Neural progenitor cell (in vitro differentiated cells): ENCODE measurements at regions not wholly inside any gene's neighbourhood (a gene's known extent, or its start where the extent isn't known, plus 50 kb on each side); places are given as distances from the start of the nearest gene placed in this dataset.

Experiments used
- CTCF ChIP-seq: fragments of 200-600 bp; sonication (generic); IDR thresholded peaks from 2 replicates; pipeline ENCODE4 v1.5.1; 2017; ENCODE audit warnings: antibody characterized with exemption, mild to moderate bottlenecking
- EZH2 ChIP-seq: fragments of 200-600 bp; sonication (generic); IDR thresholded peaks from 2 replicates; pipeline ENCODE4 v1.6.1; 2017; ENCODE audit warnings: antibody characterized with exemption, mild to moderate bottlenecking, moderate library complexity
- EZH2phosphoT487 ChIP-seq: fragments of 200-600 bp; sonication (generic); IDR thresholded peaks from 2 replicates; pipeline ENCODE4 v1.6.1; 2017; ENCODE audit warnings: antibody characterized with exemption

- TF ChIP-seq CTCF (no peak), EZH2 (no peak), EZH2phosphoT487 (no peak)
Measured at GRCh38 chr15:68503791-68504680, 72.1 kb upstream of the ITGA11 start.
